Esophagus squamous epithelium (tissue), 5 donors: ENCODE measurements at regions not wholly inside any gene's neighbourhood (a gene's known extent, or its start where the extent isn't known, plus 50 kb on each side); places are given as distances from the start of the nearest gene placed in this dataset.
A peak's percentile ranks its signal among the peaks of the same experiment; 100 is the strongest.

Source experiments
- DNase-seq: peaks from one replicate; lab custom pipeline; 2025; lab: John Stamatoyannopoulos, UW
- H3K27ac ChIP-seq, 4 donors: fragments of 200-600 bp; sonication (generic); one replicate each; pipeline ENCODE4 v1.5.1; 2016 to 2019; ENCODE audit warnings: mild to moderate bottlenecking in 1 of 4
- H3K27me3 ChIP-seq, 4 donors: fragments of 200-600 bp; sonication (generic); 1 replicate in 3 of 4; 2 replicates in 1 of 4; pipeline versions ENCODE4 v1.5.1 to v1.6.0; 2017 to 2021; ENCODE audit warnings: antibody characterized with exemption in 1 of 4
- H3K36me3 ChIP-seq, 3 donors: fragments of 200-600 bp; sonication (generic); one replicate each; pipeline ENCODE4 v1.5.1; 2016 to 2019
- H3K4me1 ChIP-seq, 3 donors: fragments of 200-600 bp; sonication (generic); one replicate each; pipeline ENCODE4 v1.5.1; 2017 to 2019
- H3K4me3 ChIP-seq, 4 donors: fragments of 200-600 bp; sonication (generic); 1 replicate in 3 of 4; 2 replicates in 1 of 4; pipeline ENCODE4 v1.5.1; 2016 to 2019; ENCODE audit warnings: mild to moderate bottlenecking in 2 of 4, moderate library complexity in 1 of 4
- H3K9me3 ChIP-seq, 3 donors: fragments of 200-600 bp; sonication (generic); one replicate each; pipeline ENCODE4 v1.5.1; 2016 to 2019
- CTCF ChIP-seq, 6 experiments: fragments of 450-650 bp in 4 of 6; fragments of 200-600 bp in 2 of 6; sonication (generic) in 2 of 6; IDR thresholded peaks; one replicate each; pipeline ENCODE4 v1.5.1; 2016 to 2019; ENCODE audit warnings: antibody characterized with exemption in 6 of 6, mild to moderate bottlenecking in 4 of 6, moderate library complexity in 4 of 6
- POLR2A ChIP-seq, 4 donors: fragments of 450-650 bp; IDR thresholded peaks; one replicate each; pipeline ENCODE4 v1.6.1; 2017; ENCODE audit warnings: antibody characterized with exemption in 4 of 4, mild to moderate bottlenecking in 4 of 4, moderate library complexity in 3 of 4
- WGBS, 2 donors: methylation state at CpG; one replicate each; pipeline ENCODE4 v1.1.5; 2018; 5-methylcytosine and 5-hydroxymethylcytosine counted together
- intact Hi-C: fragments of 100-400 bp; cut with DNase I; formaldehyde crosslinking; loops from one replicate; pipeline ENCODE4 v1.15.0; 2022
- donor health status: DM: yes; HTN: yes; CAD: no.

GRCh38 chr9:81108391-81108790 lies 581.0 kb downstream of the TLE1 start:
- Histone ChIP-seq H3K27ac (no peak overlapping the region), H3K4me3 (no peak overlapping the region), H3K9me3 (no peaks in the 10 kb centered on the region), H3K27me3 (no peaks in the 10 kb centered on the region), H3K4me1 (no peaks in the 10 kb centered on the region), H3K36me3 (no peaks in the 10 kb centered on the region)
- TF ChIP-seq POLR2A (IDR thresholded peaks at IDR 0.05) (no peak), CTCF (IDR thresholded peaks at IDR 0.05) (no peak)
- WGBS, 2 donors, result 21 to 56% methylated on average over 1 of the region's 1 CpG
- no peak for DNase-seq
- intact Hi-C loops, result no loop called here

- H3K4me1 ChIP-seq, result no peaks in the 10 kb centered on the region
- no peak overlapping the region for H3K27ac ChIP-seq
- no peak overlapping the region for H3K4me3 ChIP-seq
- no peaks in the 10 kb centered on the region for H3K9me3 ChIP-seq
- intact Hi-C loops, result no loop called here
- TF ChIP-seq POLR2A (IDR thresholded peaks at IDR 0.05), result no peak
- TF ChIP-seq CTCF (IDR thresholded peaks at IDR 0.05), result peak in 3 of 6 experiments; percentile 29 to 34 (median 29)
- H3K36me3 ChIP-seq, result no peaks in the 10 kb centered on the region
- no peaks in the 10 kb centered on the region for H3K27me3 ChIP-seq
- no peak for DNase-seq
- WGBS, 2 donors, result 51 to 61% methylated on average over 9 to 10 of the region's 10 CpGs
These were observed 585.5 kb downstream of the TLE1 start for GRCh38 chr9:81103597-81104471.

- peaks cover 0 to 7% (median 0%) of the 10 kb centered on the region in 3 donors for H3K9me3 ChIP-seq
- peak overlapping the region; percentile 2 to 63 (median 36) for H3K27ac ChIP-seq
- H3K4me1 ChIP-seq, result peaks cover 0 to 10% (median 0%) of the 10 kb centered on the region in 3 donors
- no peaks in the 10 kb centered on the region for H3K36me3 ChIP-seq
- intact Hi-C loops, result no loop called here
- H3K4me3 ChIP-seq, result no peak overlapping the region
- TF ChIP-seq CTCF (IDR thresholded peaks at IDR 0.05) (no peak), POLR2A (IDR thresholded peaks at IDR 0.05) (no peak)
- 56 to 63% methylated on average over 11 of the region's 11 CpGs for WGBS, 2 donors
- no peak for DNase-seq
- no peaks in the 10 kb centered on the region for H3K27me3 ChIP-seq
These were observed 592.1 kb downstream of the TLE1 start for GRCh38 chr9:81097131-81097847.

GRCh38 chr9:81096625-81097024 lies 592.7 kb downstream of the TLE1 start:
- intact Hi-C loops, result no loop called here
- Histone ChIP-seq H3K36me3 (no peaks in the 10 kb centered on the region), H3K4me3 (no peak overlapping the region), H3K9me3 (peaks cover 0 to 7% (median 0%) of the 10 kb centered on the region in 3 donors), H3K27me3 (no peaks in the 10 kb centered on the region), H3K27ac (peak overlapping the region in 2 of 4 donors; percentile 59 to 63), H3K4me1 (peaks cover 0 to 10% (median 0%) of the 10 kb centered on the region in 3 donors)
- TF ChIP-seq CTCF (IDR thresholded peaks at IDR 0.05) (no peak), POLR2A (IDR thresholded peaks at IDR 0.05) (no peak)
- 31 to 32% methylated on average over 2 of the region's 2 CpGs for WGBS, 2 donors
- DNase-seq, result no peak

GRCh38 chr9:81092057-81092456 lies 597.3 kb downstream of the TLE1 start:
- Histone ChIP-seq H3K36me3 (no peaks in the 10 kb centered on the region), H3K4me1 (peaks cover 0 to 4% (median 0%) of the 10 kb centered on the region in 3 donors), H3K27ac (no peak overlapping the region), H3K4me3 (no peak overlapping the region), H3K9me3 (peaks cover 0 to 7% (median 0%) of the 10 kb centered on the region in 3 donors), H3K27me3 (no peaks in the 10 kb centered on the region)
- DNase-seq, result no peak
- intact Hi-C loops, result no loop called here
- WGBS, 2 donors, result 88 to 94% methylated on average over 2 of the region's 2 CpGs
- no peak for TF ChIP-seq POLR2A (IDR thresholded peaks at IDR 0.05)
- no peak for TF ChIP-seq CTCF (IDR thresholded peaks at IDR 0.05)
